GM12872 (cell line): ENCODE measurements at regions not wholly inside any gene's neighbourhood (a gene's known extent, or its start where the extent isn't known, plus 50 kb on each side); places are given as distances from the start of the nearest gene placed in this dataset.

Source experiments
- CTCF ChIP-seq: IDR thresholded peaks from 3 replicates; pipeline ENCODE4 v1.5.1; 2011; ENCODE audit warnings: low read depth, mild to moderate bottlenecking, low read length, moderate library complexity; ENCODE audit not compliant: insufficient read depth

- TF ChIP-seq CTCF = no peak
Observed at GRCh38 chr11:122181893-122182292, 65.9 kb upstream of the BLID start.

- TF ChIP-seq CTCF = no peak
Observed at GRCh38 chr11:122181372-122181771, 65.4 kb upstream of the BLID start.

GRCh38 chr11:122179961-122180834 lies 64.2 kb upstream of the BLID start:
- TF ChIP-seq CTCF = no peak

GRCh38 chr11:122178795-122179194 lies 62.8 kb upstream of the BLID start:
- no peak for TF ChIP-seq CTCF

GRCh38 chr11:122177238-122177637 lies 61.2 kb upstream of the BLID start:
- TF ChIP-seq CTCF = no peak

GRCh38 chr11:122176651-122177050 lies 60.6 kb upstream of the BLID start:
- no peak for TF ChIP-seq CTCF

- TF ChIP-seq CTCF = no peak
Observed at GRCh38 chr11:122175306-122175705, 59.3 kb upstream of the BLID start.
